Activated CD8-positive, alpha-beta memory T cell treated with anti-CD3 and anti-CD28 coated beads, Interleukin-2, amount 50 U/mL, for 48 hours (primary cell): ENCODE measurements at regions not wholly inside any gene's neighbourhood (a gene's known extent, or its start where the extent isn't known, plus 50 kb on each side); places are given as distances from the start of the nearest gene placed in this dataset.

Experiments used
- DNase-seq: peaks from one replicate; pipeline ENCODE4 v3.0.0-alpha.2; 2020

DNA sequence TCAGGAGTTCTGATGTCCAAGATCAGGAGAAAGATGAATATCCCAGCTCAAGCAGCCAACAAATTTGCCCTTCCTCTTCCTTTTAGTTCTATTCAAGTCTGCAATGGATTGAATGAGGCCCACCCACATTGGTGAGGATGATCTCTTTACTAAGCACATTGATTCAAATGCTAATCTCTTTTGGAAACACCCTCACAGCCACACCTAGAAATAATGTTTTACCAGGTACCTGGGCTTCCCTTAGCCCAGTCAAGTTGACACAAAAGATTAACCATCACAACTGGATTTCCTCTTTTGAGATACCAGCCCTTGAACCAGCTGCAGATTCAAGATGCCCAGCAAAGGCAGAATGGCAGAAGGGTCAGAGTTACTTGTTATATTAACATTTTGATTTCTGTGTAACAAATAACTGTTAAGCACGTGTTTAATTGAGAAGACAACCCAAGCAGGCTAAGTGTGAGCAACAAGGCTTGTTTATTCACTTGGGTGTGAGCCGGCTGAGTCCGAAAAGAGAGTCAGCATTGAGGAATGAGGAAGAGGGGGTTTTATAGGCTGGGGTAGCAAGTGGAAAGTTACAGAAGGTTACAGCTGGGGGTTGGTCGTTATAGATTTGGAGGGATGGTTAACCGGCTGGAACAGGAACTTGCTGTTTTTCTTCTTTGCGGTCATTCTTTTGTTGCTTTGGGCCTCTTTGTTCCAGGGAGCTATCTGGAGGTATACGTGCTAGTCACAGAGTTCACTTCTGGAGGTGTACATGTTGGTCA lies 180.3 kb downstream of the EMP1 start:
- no peak for DNase-seq

DNA sequence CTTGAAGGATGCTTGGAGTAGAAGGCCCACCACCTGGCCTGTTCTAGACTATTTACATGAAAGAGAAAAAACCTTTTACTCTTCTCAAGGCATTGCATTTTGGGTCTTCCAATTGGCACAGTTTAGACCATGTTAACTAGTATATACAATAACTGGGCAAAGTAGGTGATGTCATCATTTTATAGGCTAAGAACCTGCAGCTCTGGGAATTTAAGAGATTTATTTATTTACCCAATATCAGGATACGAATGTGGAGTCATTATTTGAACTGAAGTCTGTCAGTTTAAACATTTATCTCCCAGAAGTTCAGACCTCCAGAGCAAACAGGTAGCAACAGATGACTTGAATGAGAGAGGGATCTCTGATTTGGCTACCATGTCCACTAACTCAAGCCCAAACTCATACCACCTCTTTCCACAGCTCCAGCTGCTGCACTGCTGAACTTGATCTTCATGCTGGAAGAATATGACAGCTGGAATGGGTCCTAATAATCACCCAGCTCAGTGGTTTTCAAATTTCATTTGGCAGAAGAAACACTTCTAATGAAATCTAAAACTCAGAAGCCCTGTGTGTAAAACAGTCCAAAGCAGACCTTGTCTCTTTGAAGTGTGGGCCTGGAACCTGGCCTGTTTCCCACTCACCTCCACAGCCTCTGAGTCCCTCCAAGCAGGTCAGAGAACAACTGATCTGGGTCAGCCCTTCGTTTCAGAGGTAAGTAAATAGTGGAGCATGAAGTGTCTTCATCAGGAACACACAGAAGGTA lies 179.2 kb downstream of the EMP1 start:
- no peak for DNase-seq

DNA sequence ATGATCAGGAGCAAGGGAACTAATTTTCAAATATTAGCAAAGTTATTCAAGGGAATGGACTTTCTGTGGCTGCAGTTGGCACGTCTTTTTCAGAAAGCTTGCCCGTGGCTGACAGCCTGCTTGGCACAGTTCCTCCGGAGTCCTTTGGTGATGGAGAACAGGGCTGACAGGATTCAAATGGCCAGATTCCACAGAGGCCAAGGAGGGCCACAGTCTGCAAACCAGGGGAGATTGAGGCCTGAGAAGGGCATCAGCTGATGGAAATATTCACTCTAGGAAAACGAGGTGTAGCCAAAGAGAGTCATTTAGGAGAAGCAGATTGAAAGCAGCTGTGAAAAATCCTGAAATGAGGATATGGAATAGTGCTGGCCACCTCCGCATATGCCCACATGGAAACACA lies 178.3 kb downstream of the EMP1 start:
- no peak for DNase-seq

DNA sequence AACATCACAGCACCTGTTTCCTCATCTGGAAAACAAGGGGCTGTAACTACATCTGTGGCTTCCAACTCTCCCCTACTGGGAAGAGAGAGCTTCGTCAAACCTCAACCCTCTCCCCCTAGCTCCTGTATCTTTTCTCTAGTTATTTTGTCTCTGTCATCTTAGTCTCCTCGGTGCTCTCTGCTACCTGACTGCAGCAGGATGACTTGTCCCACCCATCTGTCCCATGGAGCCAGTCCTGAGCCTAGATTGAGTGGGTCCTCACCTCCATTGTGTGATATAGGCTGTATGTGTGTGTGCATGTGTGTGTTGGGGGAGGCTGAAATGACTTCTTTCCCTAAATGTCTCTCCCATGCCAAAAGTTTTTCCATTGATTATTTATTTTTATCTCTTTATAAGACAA lies 177.3 kb downstream of the EMP1 start:
- DNase-seq: no peak

DNA sequence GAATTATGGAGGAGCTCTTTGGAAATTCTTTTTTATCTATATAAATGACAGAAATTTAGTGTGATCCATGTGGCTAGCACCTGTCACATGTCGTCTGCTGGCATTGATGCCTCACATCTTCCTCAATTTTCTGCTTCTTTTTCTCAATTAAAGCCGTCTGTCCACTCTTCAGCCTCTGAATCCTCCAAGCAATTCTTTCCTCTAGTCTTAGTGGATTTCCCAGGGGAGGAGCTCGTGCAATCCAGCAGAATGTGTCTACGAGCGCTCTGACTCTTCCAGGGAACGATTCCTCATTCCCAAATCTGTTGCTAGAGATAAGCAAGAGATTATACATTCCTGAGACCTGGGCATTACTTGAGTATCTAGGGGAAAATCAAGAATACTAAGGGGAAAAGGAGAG lies 176.6 kb downstream of the EMP1 start:
- DNase-seq: no peak

DNA sequence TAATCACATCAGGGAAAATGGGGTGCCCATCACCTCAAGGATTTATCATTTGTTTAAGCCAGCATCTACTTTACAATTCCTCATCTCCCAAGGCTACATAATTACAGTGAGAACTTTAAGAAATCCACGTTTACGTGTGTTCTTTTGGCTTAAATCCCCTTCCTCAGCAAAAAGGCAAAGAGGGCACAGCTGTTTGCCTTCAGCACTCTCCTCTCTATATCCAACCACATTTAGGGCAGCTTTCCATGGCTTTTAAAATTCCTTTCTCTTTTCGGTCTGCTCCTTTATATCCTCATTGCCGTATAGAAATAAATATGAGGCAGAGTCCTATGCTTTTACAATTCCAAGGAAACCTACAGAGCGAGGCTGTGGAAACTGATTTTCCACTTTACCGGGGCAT lies 175.9 kb downstream of the EMP1 start:
- DNase-seq: no peak

DNA sequence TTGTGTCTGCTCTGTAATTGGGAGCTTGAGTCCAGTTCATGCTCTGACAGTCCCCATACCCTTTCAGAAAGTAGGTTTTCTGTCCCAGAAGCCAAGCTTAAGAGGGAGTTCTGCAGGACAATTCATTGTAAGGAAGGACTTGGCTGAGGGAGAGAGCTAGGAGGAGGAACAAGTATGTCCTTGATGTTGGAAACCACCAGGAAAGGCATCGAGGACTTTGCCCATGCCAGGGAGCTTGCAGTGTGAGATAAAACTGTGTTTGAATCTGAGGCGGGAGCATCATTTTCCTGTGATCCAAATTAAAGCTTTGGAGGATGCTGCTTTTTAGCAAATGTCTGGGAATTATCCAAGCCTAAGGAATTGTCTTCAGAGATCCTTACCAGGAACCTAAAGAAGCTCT lies 175.3 kb downstream of the EMP1 start:
- no peak for DNase-seq

DNA sequence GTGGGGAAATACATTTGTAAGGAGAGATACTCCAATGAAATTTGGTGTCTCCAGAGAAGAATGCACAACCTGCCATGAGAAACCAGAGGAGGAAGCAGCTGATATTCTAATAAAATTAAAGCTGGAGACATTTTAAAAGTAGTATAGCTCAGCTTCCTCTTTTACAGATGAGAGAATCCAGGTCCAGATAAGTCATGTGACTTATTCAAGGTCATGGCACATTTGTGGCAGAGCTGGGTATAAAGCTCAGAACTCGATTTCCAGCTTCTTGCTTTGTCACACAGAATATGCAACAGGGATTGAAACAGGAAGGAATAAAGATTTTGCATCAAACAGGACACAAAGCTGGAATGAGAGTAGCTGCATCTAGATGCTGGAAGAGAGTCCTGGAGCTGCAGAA lies 174.8 kb downstream of the EMP1 start:
- no peak for DNase-seq

DNA sequence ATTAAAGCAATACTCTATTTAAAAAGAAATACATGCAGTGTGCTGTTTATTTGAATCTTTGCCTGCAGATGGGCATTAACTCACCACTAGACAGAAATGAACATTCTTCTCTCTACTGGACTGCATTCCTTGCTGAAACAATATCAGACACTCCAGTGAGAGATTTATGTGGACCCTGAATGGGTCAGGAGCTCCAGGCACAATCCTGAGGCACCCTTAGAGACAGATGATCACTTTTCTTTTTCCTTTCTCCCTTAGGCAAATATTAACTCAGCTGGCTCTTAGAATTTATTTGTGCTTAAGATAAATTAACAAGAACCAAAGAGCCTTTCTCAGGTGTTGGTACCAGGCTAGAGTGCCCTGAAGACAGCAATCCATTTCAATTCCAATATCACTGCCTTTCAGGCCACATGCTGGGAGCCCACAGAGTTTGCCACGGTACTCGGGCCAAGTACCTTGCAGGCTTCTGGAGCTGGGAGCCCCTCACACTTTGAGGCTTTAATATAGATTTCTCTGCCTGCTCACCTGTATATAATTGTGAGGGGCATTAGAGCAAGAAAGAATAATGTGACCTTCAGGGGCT lies 173.0 kb downstream of the EMP1 start:
- no peak for DNase-seq

DNA sequence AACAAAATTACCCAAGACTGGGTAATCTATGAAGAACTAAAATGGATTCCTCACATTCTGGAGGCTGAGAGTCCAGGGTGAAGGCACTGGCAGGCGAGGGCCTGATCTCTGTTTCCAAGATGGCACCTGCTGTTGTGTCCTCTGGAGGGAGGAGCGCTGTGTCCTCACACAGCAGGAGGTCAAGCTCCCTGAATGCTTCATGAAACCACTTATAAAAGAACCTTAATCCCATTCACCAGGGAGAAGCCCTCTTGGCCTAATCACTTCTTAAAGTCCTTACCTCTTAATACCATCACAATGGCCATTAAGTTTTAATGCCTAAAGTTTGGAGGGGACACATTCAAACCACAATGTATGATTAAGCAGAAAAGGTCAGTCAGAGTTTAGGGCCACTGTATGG lies 172.4 kb downstream of the EMP1 start:
- no peak for DNase-seq

DNA sequence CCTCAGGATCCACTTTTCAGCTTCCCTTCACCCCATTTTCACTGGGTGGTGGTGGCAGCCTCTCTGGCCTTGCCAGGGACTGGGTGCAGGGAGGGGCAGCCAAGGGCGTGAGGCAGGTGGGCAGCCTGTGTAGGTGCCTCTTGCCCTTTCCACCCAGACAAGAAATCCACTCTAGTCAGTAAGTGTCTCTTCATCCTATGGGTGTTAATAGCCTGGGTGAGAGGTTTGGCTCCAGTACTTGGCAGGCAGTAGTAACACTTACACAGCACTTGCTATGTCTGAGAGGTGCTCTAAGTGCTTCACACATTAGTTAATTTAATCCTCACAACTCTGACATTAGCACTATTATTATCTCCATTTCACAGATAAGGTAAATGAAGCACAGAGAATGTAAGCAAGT lies 171.9 kb downstream of the EMP1 start:
- DNase-seq: no peak

DNA sequence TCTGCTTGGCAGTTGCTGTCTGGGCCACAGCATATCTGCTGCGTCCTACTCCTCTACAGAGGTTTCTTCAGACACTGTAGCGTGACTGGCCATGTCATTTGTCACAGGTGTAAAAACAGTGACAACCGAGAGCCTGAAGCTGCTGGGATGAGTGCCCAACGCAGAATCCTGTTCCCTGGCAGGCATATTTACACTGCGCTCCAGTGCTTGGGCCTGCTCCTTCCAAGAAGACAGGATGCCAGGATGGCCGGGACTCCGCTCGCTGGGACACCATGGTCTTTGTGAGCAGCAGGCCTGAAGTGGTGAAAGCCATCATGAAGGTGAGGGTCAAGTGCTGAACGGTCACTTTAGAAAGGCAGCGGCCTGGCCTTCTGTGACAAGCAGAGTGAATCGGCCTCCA lies 171.4 kb downstream of the EMP1 start:
- no peak for DNase-seq

DNA sequence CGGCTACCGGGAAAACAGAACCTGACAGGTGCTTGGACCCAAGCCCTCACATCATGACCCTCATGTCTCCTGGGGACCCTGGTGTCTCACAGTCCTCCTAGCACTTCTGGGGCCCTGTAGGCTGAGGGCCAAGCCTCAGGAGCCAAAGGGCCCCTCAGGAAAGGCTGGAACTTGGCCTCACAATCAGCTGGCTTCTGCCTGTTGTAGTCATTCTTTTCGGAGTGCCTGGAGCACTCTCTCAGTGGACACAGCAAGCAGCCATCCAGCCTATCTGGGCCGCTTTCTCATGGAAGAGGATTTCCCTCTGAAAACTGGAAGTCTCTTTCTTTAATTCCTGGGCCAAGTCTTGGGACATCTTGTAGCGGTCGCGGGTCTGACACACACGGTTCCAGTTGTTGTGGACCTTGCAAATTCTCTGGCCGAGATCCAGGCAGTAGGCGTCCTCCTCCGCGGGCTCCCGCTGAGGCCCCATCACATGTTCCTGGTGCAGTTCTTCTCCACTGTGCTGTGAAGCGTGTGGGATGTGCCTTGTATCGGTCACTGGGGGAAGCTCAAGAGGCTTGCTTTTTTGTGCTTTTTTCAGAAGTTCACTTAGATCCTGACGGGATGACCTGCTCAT lies 169.3 kb downstream of the EMP1 start:
- no peak for DNase-seq

DNA sequence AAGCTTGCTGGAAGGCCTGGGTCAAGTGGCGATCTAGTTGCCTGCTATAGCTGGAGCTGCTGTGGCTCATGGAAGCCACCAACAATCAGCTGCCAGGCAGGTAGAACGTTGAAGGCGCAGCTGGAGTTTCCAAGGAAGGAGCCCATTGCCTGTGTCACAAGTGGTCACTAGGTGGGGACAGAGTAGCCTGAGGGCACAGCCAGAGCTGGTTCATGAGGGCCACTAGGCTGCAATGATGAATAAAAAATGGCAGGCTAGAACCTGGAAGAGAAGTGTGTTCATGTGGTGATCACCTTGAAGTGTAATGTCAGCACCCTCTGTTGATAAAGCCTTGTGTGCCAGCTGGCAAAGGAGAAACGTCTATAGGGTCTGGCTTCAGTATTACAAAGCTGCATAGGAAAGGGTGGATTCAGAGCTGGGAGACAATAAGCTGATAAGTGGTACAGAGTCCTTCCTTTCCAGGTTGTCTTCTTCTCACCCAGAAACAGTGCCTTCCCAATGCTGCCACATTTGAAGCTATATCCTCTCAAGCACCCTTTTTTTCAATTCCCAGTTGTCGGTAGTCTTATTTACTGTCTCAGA lies 165.8 kb downstream of the EMP1 start:
- DNase-seq: peak; percentile 71

DNA sequence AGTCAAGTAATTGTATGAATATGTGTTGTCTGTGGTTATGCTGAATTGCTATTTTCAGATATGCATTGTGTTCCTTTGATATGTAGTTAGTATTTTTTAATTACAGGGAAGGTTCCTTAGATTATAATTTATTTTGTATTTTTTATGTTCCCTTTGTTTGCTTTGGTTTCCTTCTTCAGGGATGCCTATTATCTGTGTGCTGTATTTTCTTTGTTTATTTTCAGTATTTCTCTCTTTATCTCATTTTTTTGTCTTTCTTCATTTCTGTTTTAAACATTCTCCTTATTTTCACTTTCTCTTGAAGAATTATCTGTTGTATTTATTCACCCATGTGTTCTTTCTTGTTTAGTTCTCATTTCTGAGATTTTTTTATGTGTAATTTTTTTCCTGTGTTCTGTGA lies 163.1 kb downstream of the EMP1 start:
- no peak for DNase-seq

DNA sequence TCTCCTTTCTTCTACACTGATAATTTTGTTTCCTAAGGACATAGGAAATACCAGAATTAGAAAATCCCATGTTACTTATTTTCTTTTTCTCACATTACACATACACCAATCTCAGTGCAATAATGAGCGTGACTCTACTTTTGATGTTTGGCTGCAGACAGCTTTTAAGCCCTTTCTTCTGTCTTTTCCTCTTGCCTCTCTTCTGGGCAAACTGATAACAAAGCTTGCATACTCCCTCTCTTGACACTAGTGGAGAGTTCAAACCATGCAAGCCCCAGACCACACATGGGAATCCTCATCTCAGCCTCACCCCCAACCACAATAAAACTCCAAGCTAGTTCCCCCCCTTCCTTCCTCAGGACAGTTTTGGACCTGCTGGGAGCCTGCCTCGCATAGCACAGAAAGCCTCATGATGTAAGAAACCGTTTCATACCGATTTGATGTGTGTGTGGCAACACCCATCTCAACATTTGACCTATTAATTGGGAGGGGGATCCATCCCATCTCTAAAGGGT lies 161.9 kb downstream of the EMP1 start:
- no peak for DNase-seq

DNA sequence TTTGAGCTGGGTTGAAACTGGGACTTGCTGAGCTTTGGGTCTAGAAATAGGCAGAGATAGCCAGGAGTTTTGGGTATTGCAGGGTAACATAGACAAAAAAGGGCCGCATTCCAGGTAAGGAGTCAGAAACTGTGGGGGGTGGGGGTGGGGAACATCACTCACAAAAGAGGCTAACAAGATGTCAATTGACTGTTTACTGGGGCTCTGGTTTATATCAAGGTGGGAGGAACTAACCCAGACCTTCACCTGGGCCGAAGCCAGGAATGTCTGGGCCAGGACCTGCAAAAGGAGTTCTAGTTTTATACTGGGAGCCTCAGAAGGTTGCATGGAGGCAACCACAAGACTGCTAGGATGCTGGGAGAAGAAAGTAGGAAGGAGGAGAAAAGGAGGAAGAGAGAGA lies 154.4 kb downstream of the EMP1 start:
- DNase-seq: no peak

DNA sequence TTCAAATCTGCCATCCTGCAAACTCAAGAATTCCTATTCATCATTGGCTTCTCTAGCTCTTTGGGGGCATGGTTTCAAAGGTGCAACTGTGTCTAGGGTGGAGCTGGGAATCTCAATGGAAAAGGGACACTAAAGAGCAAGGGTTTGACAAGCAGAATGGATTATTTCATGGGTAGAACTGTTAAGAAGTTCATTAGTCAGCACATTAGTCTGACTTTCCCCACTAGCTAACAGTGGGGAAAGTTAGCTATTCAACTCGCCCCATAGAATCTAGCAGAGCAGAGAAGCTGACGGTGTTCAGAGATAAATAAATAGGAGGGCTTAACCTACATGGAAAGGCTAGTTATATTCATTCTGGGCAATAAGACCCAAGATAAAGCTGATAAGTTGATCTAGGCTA lies 153.9 kb downstream of the EMP1 start:
- DNase-seq: no peak

DNA sequence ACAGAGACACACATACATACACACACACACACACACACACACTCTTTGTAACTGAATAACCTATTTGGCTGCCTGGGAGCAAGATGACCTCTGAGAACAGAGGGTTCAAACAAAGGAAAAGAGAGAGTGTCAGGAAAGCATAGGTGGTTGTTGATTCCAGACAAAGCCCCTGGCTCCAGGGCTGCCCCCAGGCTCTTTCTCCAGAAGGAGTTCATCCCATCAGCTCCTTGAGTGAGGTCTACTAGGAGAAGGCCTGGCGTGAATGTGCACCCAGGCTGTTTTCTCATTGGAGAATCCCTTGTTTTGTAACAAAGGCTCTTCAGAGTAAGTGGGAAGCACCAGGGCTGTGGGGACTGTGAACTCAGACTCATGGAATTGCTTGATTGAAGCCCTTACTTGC lies 151.9 kb downstream of the EMP1 start:
- no peak for DNase-seq

DNA sequence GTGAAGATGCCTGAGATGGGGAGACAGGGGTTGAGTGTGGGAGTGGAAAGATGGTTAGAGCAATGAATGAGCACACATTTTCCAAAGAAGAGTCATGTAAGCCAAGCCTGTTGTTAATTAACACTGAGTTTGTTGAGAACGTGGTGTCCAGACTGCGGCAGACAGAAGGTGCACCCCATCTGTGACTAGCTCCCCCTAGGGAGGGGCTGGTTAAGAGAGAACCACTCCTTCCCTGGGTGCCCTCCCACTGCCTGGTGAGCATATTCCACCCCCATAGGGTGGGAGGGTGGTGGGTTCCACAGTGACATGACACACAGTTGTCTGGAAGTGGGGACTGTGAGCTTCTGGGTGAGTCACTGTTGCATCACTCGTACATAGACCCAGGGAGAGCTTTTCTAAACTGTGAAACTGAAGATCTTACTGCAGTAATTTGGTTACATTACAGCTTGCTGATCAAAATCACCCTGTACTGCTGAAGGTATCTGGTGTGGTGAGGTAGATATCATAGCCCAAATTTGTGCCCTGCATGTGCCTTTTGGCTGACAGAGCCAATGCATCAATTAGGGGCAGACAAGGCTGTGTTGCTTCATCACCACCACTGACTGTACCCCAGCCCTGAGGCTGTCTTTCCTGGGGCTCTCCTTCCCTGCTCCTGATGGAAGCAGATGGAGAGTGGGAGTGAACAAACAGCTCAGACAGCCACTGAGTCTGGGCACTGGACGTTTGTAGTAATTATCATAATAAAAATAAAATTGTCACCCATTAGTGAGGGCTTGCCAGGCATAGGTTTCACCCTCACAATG lies 150.9 kb downstream of the EMP1 start:
- DNase-seq: peak; percentile 81

DNA sequence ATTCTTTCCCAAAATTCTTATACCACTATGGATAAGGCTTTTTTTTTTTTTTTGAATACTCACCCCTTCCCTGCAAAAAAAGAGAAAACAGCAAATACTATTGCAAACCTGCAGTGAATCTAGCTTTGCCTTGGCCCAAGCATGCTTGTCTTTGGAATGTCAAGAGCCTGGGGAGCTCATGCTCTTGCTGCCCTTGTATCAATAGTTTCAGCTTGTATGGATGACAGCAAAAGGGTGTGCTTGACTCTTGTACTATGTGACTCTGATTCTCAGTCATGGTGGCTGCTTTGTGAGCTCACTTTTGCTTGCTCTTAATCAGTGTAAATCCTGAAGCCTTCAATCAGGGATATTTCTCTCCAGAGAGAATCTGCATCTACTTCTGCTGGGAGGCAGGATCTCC lies 149.2 kb downstream of the EMP1 start:
- no peak for DNase-seq

DNA sequence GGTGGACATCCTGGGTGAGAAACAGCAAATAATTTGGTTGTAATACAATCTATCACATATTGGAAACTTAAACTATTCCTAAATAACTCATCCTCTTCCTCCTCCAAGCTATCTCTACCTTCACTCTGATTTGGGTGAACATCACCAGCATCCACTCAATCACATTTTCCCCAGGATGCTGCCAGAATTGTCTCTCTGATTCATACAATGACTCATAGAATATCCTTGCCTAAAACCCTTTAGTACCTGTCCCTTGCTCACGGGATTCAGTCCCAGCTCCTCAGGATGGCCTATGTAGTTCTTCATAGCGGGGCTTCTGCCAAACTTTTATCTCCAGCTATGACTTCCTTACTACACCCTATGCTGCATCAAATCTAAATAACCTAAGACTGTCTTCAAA lies 146.8 kb downstream of the EMP1 start:
- DNase-seq: no peak
